ENCODE measurements at regions not wholly inside any gene's neighbourhood (a gene's known extent, or its start where the extent isn't known, plus 50 kb on each side); places are given as distances from the start of the nearest gene placed in this dataset.

DNA sequence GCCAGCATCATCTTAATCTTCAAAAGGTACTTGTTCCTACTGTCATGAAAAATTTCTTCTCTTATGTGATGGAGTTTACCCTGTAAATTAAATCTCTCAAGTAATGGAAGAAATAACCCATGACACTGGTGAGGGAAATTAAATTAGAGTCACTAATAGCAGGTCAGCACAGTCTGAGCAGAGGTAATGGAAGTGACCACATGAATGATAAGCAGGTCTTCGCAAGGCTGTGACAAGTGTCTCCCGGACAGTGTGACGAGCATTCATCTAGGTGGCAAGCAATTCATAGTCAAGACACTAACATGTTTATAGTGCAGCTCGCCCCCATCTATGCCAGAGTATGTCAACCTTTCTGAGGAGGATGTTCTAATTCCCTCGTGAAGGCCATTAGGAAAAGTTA is 249.2 kb downstream of the FRK start:
- 50% methylated on average over 5 of the region's 5 CpGs for WGBS (ENCODE audit: low lambda C conversion rate)
- in situ Hi-C loops (cut with HindIII; ENCODE audit: extremely low pct_ligation_motif_present, low pct_unique_long_range_greater_than_20kb) = no loop called here
- no peak for FAIRE-seq

More for the DNA sequence above, 249.2 kb downstream of the FRK start:
- DNase-seq (ENCODE audit: low spot score) (no peak), ATAC-seq (no peak)
- H3K36me3 ChIP-seq (replicated peaks in 1 of 2; ENCODE audit: control insufficient read depth in 1 of 2, insufficient read depth in 2 of 2, low read length in 2 of 2) = no peaks in the 10 kb centered on the region
- H3K4me3 ChIP-seq (replicated peaks in 1 of 3; ENCODE audit: insufficient read depth in 1 of 3, low read depth in 2 of 3, low read length in 3 of 3) = no peak overlapping the region
- H4K20me1 ChIP-seq (ENCODE audit: insufficient read depth, low read length) = no peaks in the 10 kb centered on the region
- H2AFZ ChIP-seq (ENCODE audit: low read length) = no peak overlapping the region
- BruUV-seq (replicated peaks) = no TSS peak
- CTCF ChIA-PET (ENCODE audit: low intra/inter-chr PET ratio, low total read pairs) = no interaction called here
- H3K9me3 ChIP-seq (ENCODE audit: low read length) = no peaks in the 10 kb centered on the region
- H3K9ac ChIP-seq (ENCODE audit: insufficient read depth, low read depth, low read length) = no peak overlapping the region
- no peak overlapping the region for H3K27ac ChIP-seq (ENCODE audit: extremely low read length, insufficient read depth, low read length)
- POLR2A ChIA-PET = no interaction called here
- H3K79me2 ChIP-seq (ENCODE audit: insufficient read depth, low read length) = no peaks in the 10 kb centered on the region
- no peaks in the 10 kb centered on the region for H3K4me1 ChIP-seq (ENCODE audit: insufficient read depth, low read length)
- no peak overlapping the region for H3K4me2 ChIP-seq (ENCODE audit: low read depth, low read length)
- H3K27me3 ChIP-seq (ENCODE audit: control insufficient read depth in 1 of 2, insufficient read depth in 2 of 2, low read length in 2 of 2) = no peaks in the 10 kb centered on the region
- intact Hi-C loops (cut with micrococcal nuclease; ENCODE audit: unreplicated experiment) = no loop called here
- TF ChIP-seq, protein P1, sequence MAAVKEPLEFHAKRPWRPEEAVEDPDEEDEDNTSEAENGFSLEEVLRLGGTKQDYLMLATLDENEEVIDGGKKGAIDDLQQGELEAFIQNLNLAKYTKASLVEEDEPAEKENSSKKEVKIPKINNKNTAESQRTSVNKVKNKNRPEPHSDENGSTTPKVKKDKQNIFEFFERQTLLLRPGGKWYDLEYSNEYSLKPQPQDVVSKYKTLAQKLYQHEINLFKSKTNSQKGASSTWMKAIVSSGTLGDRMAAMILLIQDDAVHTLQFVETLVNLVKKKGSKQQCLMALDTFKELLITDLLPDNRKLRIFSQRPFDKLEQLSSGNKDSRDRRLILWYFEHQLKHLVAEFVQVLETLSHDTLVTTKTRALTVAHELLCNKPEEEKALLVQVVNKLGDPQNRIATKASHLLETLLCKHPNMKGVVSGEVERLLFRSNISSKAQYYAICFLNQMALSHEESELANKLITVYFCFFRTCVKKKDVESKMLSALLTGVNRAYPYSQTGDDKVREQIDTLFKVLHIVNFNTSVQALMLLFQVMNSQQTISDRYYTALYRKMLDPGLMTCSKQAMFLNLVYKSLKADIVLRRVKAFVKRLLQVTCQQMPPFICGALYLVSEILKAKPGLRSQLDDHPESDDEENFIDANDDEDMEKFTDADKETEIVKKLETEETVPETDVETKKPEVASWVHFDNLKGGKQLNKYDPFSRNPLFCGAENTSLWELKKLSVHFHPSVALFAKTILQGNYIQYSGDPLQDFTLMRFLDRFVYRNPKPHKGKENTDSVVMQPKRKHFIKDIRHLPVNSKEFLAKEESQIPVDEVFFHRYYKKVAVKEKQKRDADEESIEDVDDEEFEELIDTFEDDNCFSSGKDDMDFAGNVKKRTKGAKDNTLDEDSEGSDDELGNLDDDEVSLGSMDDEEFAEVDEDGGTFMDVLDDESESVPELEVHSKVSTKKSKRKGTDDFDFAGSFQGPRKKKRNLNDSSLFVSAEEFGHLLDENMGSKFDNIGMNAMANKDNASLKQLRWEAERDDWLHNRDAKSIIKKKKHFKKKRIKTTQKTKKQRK (IDR thresholded peaks at IDR 0.05; ENCODE audit: low read length) = no peak
- no peak for TF ChIP-seq JDP2 (CRISPR knock-in tag; IDR thresholded peaks at IDR 0.05; ENCODE audit: borderline replicate concordance)
- no peak for TF ChIP-seq ZNF484 (CRISPR knock-in tag; IDR thresholded peaks at IDR 0.05; ENCODE audit: borderline replicate concordance, low read depth)
- TF ChIP-seq, protein P2, sequence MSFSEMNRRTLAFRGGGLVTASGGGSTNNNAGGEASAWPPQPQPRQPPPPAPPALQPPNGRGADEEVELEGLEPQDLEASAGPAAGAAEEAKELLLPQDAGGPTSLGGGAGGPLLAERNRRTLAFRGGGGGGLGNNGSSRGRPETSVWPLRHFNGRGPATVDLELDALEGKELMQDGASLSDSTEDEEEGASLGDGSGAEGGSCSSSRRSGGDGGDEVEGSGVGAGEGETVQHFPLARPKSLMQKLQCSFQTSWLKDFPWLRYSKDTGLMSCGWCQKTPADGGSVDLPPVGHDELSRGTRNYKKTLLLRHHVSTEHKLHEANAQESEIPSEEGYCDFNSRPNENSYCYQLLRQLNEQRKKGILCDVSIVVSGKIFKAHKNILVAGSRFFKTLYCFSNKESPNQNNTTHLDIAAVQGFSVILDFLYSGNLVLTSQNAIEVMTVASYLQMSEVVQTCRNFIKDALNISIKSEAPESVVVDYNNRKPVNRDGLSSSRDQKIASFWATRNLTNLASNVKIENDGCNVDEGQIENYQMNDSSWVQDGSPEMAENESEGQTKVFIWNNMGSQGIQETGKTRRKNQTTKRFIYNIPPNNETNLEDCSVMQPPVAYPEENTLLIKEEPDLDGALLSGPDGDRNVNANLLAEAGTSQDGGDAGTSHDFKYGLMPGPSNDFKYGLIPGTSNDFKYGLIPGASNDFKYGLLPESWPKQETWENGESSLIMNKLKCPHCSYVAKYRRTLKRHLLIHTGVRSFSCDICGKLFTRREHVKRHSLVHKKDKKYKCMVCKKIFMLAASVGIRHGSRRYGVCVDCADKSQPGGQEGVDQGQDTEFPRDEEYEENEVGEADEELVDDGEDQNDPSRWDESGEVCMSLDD (CRISPR knock-in tag; IDR thresholded peaks at IDR 0.05; ENCODE audit: borderline replicate concordance) = no peak
- TF ChIP-seq ZNF550 (CRISPR knock-in tag; IDR thresholded peaks at IDR 0.05; ENCODE audit: borderline replicate concordance) = no peak
- TF ChIP-seq RXRA (CRISPR knock-in tag; IDR thresholded peaks at IDR 0.05) = no peak
- no peak for TF ChIP-seq TCF7 (IDR thresholded peaks at IDR 0.05; ENCODE audit: low read depth)
- no peak for TF ChIP-seq HDAC6 (IDR thresholded peaks at IDR 0.05; ENCODE audit: low read depth, low read length)
- TF ChIP-seq SYNCRIP (IDR thresholded peaks at IDR 0.05; ENCODE audit: insufficient read depth, low read depth, low read length) = no peak
- TF ChIP-seq ZUFSP (CRISPR knock-in tag; IDR thresholded peaks at IDR 0.05; ENCODE audit: borderline replicate concordance) = no peak

Data from HepG2 (cell line).